ENCODE measurements at regions not wholly inside any gene's neighbourhood (a gene's known extent, or its start where the extent isn't known, plus 50 kb on each side); places are given as distances from the start of the nearest gene placed in this dataset.

DNA sequence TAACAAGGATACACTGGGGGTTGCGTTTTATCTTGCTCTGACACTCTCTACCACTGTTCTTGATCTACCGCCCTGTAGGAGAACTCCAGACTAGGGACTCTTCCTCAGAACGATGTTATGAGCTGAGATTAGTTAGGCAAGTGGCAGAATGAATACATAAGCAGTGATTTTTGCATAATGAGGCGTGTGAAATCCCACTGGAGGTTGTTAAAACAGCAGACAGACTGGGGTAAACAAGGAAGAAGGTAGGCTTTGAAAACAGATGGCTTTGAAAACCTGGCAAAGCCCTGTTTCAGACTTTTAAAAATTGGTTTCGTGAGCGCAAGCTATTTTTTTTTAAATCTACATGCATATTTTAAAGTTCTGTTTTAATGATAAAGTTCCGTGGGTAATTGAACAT, 785.2 kb downstream of the TYW1 start:
- no peak for DNase-seq (ENCODE audit: low read depth)

DNA sequence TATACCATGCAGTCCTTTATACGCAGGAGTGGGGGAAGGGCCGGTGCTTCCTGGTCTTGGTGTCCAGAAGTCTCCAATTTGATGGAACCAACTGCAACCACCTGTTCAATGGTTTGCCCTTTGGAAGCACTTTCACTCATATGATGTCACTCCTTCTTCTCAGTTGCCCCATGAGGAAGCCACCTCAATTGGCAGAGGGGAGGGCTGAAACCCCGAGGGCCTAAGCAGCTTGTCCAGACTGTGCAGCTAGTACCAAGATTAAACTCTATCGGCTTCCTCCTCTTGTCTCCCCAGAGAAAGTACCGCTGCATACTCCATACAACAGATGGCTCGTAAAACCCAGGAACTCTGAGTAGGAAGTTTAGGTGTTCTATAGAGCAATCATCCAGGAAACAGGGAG, 789.4 kb downstream of the TYW1 start:
- H3K4me3 ChIP-seq (ENCODE audit: control insufficient read depth, low read depth, low read length): no peak overlapping the region

More for the DNA sequence above, 785.2 kb downstream of the TYW1 start:
- TF ChIP-seq, protein P1, sequence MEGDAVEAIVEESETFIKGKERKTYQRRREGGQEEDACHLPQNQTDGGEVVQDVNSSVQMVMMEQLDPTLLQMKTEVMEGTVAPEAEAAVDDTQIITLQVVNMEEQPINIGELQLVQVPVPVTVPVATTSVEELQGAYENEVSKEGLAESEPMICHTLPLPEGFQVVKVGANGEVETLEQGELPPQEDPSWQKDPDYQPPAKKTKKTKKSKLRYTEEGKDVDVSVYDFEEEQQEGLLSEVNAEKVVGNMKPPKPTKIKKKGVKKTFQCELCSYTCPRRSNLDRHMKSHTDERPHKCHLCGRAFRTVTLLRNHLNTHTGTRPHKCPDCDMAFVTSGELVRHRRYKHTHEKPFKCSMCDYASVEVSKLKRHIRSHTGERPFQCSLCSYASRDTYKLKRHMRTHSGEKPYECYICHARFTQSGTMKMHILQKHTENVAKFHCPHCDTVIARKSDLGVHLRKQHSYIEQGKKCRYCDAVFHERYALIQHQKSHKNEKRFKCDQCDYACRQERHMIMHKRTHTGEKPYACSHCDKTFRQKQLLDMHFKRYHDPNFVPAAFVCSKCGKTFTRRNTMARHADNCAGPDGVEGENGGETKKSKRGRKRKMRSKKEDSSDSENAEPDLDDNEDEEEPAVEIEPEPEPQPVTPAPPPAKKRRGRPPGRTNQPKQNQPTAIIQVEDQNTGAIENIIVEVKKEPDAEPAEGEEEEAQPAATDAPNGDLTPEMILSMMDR (IDR thresholded peaks at IDR 0.05; ENCODE audit: control insufficient read depth, insufficient read depth, low read depth, low read length, missing control alignments): no peak
- H3K4me3 ChIP-seq (ENCODE audit: control insufficient read depth, low read depth, low read length): no peak overlapping the region

DNA sequence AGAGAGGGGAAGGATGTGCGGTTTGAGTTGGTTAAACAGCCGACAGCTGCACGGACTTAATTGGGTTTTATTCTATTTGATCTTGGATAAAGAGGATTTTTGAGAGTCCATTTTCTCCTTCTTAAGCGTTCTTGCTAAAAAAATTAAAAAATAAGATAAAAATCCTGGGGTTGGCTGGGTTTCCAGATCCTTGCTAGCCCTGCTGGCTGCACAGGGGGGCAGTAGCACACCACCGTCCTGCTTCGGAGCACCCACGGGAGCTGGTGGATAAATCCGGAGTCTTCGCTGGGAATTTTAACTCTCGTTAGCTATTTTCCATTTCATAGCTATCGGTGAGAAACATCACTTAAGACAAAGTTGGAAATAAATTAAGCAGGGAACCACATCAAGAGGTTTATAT, 792.0 kb downstream of the TYW1 start:
- no peak for DNase-seq (ENCODE audit: low read depth)
- no peak overlapping the region for H3K4me3 ChIP-seq (ENCODE audit: control insufficient read depth, low read depth, low read length)
- TF ChIP-seq, protein P1 (IDR thresholded peaks at IDR 0.05; ENCODE audit: control insufficient read depth, insufficient read depth, low read depth, low read length, missing control alignments): no peak

More for the DNA sequence above, 789.4 kb downstream of the TYW1 start:
- TF ChIP-seq, protein P1 (IDR thresholded peaks at IDR 0.05; ENCODE audit: control insufficient read depth, insufficient read depth, low read depth, low read length, missing control alignments): no peak
- DNase-seq (ENCODE audit: low read depth): no peak

DNA sequence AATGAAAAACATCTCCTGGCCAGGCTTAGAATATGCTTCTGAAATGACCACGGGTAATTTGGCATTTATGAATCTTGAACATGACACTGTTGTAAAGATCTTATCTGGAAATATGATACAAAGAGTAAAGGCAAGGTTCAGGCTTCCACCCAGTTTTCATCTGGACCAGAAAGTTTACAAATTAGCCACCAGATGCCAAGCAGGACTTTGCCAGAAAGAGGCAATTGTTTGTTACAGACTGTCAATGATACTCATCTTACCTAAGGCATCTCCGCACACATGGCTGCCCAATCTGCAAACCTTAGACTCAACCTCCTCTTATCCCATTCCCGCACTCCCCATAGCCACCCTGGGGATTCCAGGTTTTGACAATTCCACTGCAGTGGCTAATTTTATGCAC, 795.3 kb downstream of the TYW1 start:
- no peak for DNase-seq (ENCODE audit: low read depth)
- TF ChIP-seq, protein P1 (IDR thresholded peaks at IDR 0.05; ENCODE audit: control insufficient read depth, insufficient read depth, low read depth, low read length, missing control alignments): no peak
- H3K4me3 ChIP-seq (ENCODE audit: control insufficient read depth, low read depth, low read length): no peak overlapping the region

DNA sequence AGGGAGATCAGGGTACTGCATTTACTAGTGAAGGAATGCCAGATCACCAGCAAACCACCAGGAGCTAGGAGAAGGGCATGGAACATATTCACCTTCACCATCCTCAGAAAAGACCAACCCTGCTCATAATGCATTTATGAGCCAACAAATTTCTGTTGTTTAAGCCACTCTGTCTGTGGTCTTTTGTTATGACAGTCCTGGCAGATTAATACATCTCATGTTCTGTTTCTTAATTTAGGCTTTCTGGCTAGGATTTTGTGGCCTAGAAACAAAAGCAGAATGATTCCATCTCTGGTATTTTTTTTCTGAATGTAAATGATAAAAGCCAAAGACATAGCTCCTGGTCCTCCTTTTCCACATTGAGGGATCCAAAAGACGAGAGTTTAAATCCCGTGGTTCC, 797.9 kb downstream of the TYW1 start:
- DNase-seq (ENCODE audit: low read depth): no peak
- TF ChIP-seq, protein P1 (IDR thresholded peaks at IDR 0.05; ENCODE audit: control insufficient read depth, insufficient read depth, low read depth, low read length, missing control alignments): no peak

DNA sequence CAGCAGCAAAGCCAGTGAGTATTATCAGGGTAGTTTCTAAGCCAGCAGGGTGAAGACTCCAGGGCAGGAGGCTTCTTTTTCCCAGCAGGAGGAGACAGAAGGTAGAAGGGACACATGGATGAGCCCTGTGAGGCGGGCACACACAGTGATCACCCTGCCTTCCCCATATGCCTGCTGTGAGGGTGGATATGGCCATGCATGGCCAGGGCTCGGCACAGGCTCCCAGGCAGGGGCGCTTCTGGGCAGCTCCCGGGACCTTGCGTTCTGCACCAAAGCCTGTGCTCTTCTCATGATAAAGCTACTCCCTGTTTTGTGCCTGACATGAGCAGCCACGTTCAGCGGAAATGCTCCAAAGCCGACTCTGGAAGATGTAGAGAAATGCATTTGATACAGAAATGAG, 807.2 kb downstream of the TYW1 start:
- TF ChIP-seq, protein P1 (IDR thresholded peaks at IDR 0.05; ENCODE audit: control insufficient read depth, insufficient read depth, low read depth, low read length, missing control alignments): no peak
- H3K4me3 ChIP-seq (ENCODE audit: control insufficient read depth, low read depth, low read length): no peak overlapping the region
- no peak for DNase-seq (ENCODE audit: low read depth)

More for the DNA sequence above, 797.9 kb downstream of the TYW1 start:
- H3K4me3 ChIP-seq (ENCODE audit: control insufficient read depth, low read depth, low read length): no peak overlapping the region

DNA sequence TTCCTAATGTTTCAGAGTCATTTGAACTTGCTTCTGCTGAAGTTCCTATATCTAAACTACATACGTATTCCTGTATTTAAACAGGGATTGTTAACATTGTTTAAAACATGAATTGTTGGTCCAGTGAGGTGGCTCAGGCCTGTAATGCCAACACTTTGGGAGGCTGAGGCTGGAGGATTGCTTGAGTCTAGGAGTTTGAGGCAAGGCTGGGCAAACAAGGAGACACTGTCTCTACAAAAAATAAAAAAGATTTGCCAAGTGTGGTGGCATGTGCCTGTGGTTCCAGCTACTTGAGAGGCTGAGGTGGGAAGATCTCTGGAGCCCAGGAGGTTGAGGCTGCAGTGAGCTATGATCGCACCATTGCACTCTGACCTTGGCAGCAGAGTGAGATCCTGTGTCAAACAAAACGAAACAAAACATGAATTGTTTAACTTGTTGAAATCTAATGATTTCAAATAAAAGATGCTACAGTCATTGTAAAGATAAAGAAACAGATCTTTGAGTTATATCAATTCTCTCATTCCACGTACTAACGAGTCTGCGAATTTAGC, 809.4 kb downstream of the TYW1 start:
- TF ChIP-seq, protein P1 (IDR thresholded peaks at IDR 0.05; ENCODE audit: control insufficient read depth, insufficient read depth, low read depth, low read length, missing control alignments): no peak
- H3K4me3 ChIP-seq (ENCODE audit: control insufficient read depth, low read depth, low read length): no peak overlapping the region
- DNase-seq (ENCODE audit: low read depth): no peak
